SK-N-SH treated with all-trans-retinoic acid at 6 μM for 48 hours (cell line): ENCODE measurements at regions not wholly inside any gene's neighbourhood (a gene's known extent, or its start where the extent isn't known, plus 50 kb on each side); places are given as distances from the start of the nearest gene placed in this dataset.
"Not testable (repeated sequence)": the region's sequence is repeated elsewhere in the genome, so short reads cannot be mapped to it uniquely, and the experiment has no call there.

Source experiments
- ARNTL ChIP-seq: fragments of 450-650 bp; formaldehyde crosslinking; IDR thresholded peaks from 2 replicates; pipeline ENCODE4 v1.5.0; 2020; ENCODE audit warnings: low read depth, mild to moderate bottlenecking, moderate library complexity, borderline replicate concordance
- CREB5 ChIP-seq: fragments of 250-450 bp; sonication (Bioruptor Pico); IDR thresholded peaks from 2 replicates; pipeline ENCODE4 v1.5.1; 2020; ENCODE audit warnings: low read depth, mild to moderate bottlenecking, moderate library complexity
- CSDC2 ChIP-seq: fragments of 250-450 bp; sonication (Bioruptor Pico); IDR thresholded peaks from 2 replicates; pipeline ENCODE4 v1.5.0; 2020; ENCODE audit warnings: mild to moderate bottlenecking, moderate library complexity
- ISL1 ChIP-seq: fragments of 250-450 bp; sonication (Bioruptor Pico); IDR thresholded peaks from 2 replicates; pipeline ENCODE4 v2.1.2; 2022; ENCODE audit warnings: mild to moderate bottlenecking, moderate library complexity
- PATZ1 ChIP-seq: fragments of 250-450 bp; sonication (Bioruptor Pico); IDR thresholded peaks from 2 replicates; pipeline ENCODE4 v1.8.0; 2020; ENCODE audit warnings: mild to moderate bottlenecking, moderate library complexity, borderline replicate concordance
- RARB ChIP-seq: fragments of 250-450 bp; sonication (Bioruptor Pico); IDR thresholded peaks from 2 replicates; pipeline ENCODE4 v1.8.0; 2021; ENCODE audit warnings: mild to moderate bottlenecking, moderate library complexity
- ZC3H10 ChIP-seq: fragments of 250-450 bp; sonication (Bioruptor Pico); IDR thresholded peaks from 2 replicates; pipeline ENCODE4 v1.5.1; 2021; ENCODE audit warnings: mild to moderate bottlenecking, moderate library complexity
- ZFP3 ChIP-seq: fragments of 250-450 bp; sonication (Bioruptor Pico); IDR thresholded peaks from 2 replicates; pipeline ENCODE4 v1.5.0; 2020; ENCODE audit warnings: mild to moderate bottlenecking, moderate library complexity
- ZFP30 ChIP-seq: fragments of 450-650 bp; formaldehyde crosslinking; IDR thresholded peaks from 2 replicates; pipeline ENCODE4 v1.5.0; 2022; ENCODE audit warnings: mild to moderate bottlenecking, moderate library complexity
- ZNF8 ChIP-seq: fragments of 450-650 bp; formaldehyde crosslinking; IDR thresholded peaks from 2 replicates; pipeline ENCODE4 v1.5.0; 2020; ENCODE audit warnings: mild to moderate bottlenecking, moderate library complexity

GRCh38 chr11:93926099-93926498, 75.7 kb upstream of the VSTM5 start:
- not testable (repeated sequence) for TF ChIP-seq CREB5 (CRISPR knock-in tag); ZFP3; RARB; PATZ1 (CRISPR knock-in tag); ZNF8 (CRISPR knock-in tag); ZC3H10 (CRISPR knock-in tag); ARNTL (CRISPR knock-in tag); CSDC2 (CRISPR knock-in tag); ISL1 (CRISPR knock-in tag); ZFP30 (CRISPR knock-in tag)
